ENCODE measurements at regions not wholly inside any gene's neighbourhood (a gene's known extent, or its start where the extent isn't known, plus 50 kb on each side); places are given as distances from the start of the nearest gene placed in this dataset.
"Not testable (repeated sequence)": the region's sequence is repeated elsewhere in the genome, so short reads cannot be mapped to it uniquely, and the experiment has no call there.

- DNase-seq, result no peak
These were observed 105.4 kb downstream of the TTC8 start for GRCh38 chr14:88929656-88930436.

DNA sequence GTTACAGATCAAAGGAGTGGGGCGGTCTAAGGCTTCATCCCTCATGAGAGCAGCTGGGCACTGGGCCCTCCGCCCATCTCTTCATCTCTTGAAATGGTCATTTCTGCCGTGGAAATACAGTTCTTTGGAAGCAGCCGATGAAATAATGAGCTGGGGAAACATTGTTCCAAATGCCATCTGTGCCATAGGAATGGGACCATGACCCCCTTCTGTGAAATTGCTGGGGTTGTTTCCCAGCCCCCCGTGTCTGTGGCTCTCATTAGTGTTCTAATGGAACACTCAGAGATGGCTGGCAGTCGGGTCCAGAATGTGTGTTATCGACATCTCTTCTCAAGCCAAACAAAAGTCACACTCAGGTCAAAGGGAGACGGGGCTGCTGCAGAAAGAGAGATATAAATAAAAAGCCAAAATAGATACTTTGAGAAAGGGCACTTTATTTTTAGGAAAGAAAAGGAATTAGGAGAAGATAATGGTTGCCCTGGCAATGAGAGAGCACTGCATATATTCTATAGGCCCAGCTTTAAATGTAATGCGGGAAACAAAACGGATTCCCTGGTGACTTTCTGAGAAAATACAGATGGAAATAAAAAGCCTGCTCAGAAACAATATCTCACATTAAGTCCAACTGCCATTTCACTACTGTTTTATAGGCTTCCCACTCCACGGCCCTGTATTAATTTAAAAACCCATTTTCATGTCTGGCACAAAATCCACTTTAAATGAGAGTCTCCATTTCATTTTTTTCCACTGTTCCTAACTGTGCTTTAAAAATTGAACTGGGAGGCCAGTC, 107.1 kb downstream of the TTC8 start:
- DNase-seq, result no peak

DNA sequence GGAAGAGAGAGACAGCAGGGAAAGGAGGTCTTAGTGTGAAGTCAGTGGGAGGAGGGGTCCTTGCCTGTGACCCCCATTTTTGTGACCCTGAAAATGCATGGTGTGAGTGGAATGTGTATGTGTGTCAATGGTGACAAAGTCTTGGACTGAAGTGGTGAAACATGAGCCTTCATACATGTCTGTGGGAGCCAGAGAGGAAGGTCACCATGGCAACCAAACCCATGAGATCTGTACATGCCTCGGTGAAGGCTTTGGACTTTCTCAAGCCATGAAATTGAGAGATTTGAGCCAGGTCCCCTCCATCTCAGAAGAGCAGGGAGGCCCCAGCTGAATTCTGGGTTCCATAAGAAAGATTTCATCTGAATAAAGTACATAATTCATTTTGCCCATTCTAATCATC, 108.7 kb downstream of the TTC8 start:
- no peak for DNase-seq

DNA sequence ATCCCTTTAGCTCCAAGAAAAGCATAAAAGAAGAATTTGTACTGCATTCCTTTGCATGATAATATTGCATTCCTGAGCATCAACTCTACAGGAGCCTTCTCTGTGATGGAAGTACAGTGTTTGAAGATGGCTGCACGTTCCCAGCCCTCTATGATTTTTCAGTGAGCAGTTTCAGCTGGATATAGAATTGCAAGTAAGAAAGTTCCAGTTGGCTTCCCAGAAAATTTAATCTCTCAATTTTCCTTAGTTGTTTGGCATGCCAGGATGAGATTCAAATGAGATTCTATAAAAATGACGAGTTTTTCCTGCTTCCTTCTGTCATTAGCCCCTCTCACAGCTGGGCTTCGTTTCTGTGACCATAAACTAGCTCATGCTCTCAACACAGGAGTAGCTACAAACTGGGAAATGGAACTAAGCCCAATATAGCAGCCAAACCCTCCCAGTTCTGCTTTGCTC, 109.9 kb downstream of the TTC8 start:
- DNase-seq, result no peak

GRCh38 chr14:88935083-88935482, 110.6 kb downstream of the TTC8 start:
- no peak for DNase-seq

- DNase-seq, result no peak
These were observed 113.3 kb downstream of the TTC8 start for GRCh38 chr14:88937706-88938105.

GRCh38 chr14:88940671-88941070, 116.2 kb downstream of the TTC8 start:
- no peak for DNase-seq

GRCh38 chr14:88941414-88941813, 117.0 kb downstream of the TTC8 start:
- no peak for DNase-seq

- no peak for DNase-seq
These were observed 123.5 kb downstream of the TTC8 start for GRCh38 chr14:88947646-88948598.

GRCh38 chr14:88950069-88950468, 125.6 kb downstream of the TTC8 start:
- no peak for DNase-seq

- DNase-seq, result no peak
These were observed 126.9 kb downstream of the TTC8 start for GRCh38 chr14:88951370-88951769.

GRCh38 chr14:88952901-88953300, 128.4 kb downstream of the TTC8 start:
- DNase-seq, result no peak

GRCh38 chr14:88955455-88955854, 131.0 kb downstream of the TTC8 start:
- DNase-seq, result no peak

- DNase-seq, result no peak
These were observed 136.0 kb downstream of the TTC8 start for GRCh38 chr14:88960496-88960895.

DNA sequence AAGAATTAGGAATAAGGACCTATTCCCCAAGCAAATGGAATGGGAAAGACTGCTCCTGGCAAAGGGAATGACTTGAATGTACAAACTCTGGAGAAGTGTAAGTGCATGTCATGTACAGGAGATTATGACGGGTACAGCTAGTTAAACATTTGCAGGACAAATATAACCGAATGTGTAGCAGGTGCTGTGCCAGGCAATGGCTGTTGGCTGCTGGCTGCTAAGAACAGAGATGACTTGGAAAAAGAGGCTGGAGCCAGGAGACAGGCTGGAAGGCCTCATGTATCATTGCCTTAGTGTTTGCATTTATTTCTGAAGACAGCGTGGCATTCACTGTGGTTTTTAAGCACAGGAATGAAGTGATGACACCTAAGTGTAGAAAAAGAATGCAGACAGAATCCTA, 136.8 kb downstream of the TTC8 start:
- no peak for DNase-seq

GRCh38 chr14:88962356-88962755, 137.9 kb downstream of the TTC8 start:
- DNase-seq, result no peak

DNA sequence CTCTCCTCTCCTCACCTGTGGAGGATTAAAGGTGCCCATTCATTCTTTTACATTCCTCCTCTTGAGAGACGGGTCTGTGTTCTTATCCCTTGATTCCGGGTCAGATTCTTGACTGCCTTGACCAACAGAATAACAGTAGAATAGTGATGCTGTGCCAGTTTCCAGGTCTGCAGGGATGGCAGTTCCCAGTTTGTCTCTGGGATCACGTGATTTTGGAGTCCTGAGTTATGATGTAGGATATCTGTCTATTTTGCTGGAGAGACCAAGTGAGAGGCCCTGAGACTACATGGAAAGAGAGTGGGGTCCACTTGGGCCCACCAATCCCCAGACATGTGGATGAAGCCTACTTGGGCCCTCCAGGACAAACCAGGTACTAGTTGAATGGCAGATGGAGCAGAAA, 142.8 kb downstream of the TTC8 start:
- no peak for DNase-seq

DNA sequence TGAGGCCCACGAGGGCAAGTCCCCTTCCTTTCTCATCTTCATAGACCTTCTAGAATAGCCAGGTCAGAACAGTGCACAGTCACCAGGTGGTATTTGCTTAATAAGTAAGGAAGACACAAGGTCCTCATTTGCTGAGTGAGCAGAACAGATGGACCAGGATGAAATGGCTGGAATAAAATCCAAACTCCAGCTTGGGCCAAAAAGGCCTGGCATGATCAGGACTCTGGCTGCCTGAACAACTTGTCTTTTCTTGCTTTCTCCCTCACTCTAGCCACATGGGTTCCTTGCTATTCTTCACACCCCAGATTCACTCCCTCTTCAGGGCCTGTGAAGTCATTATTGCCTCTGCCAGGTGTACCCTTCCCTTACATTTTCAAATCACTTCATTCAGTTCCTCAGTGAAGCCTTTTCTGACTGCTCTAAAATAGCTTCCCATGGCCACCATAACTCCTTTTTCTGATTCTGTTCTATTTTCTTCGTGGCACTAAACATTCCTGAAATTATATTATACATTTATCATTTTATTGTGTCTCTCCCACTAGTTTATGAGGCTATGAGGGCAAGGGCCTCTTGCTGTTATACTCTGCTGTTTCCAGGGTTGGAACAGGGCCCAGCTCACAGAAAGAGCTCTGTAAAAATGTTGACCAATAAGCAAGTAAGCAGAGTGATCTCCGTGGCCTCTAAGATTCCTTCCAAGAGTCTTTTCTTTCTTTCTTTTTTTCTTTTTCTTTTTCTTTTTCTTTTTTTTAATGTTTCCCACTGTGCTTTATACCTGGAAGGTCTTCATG, 150.8 kb downstream of the TTC8 start:
- DNase-seq, result no peak

DNA sequence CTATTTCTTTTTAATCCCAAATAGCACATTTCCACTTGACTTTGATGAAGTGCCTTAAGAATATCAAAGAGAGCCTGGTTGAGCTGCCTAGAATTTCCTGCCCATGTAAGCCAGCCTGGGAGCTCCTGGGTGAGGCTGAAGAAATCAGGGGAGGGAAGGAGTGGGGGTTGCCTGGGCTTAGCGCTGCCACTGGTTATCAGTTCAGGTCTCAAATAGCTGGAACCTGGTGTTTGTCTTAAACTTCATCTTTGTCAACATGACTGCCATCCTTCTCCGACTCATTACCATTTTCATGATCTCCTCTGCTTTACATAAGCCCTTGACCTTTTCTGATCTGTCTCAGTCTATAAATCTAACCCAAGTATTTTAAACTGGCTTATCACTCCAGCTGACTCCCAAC, 151.5 kb downstream of the TTC8 start:
- no peak for DNase-seq

DNA sequence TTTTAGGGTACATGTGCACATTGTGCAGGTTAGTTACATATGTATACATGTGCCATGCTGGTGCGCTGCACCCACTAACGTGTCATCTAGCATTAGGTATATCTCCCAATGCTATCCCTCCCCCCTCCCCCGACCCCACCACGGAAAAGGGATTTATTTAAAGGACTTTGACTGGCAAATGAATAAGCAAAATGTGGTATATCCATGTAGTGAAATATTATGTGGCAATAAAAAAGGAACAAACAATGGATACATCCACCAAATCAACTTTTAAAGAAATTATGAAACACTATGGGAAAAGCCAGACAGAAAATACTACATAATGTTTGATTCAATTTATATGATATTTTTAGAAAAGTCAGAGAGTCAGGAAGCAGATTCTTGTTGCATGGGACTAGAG, 156.5 kb downstream of the TTC8 start:
- not testable (repeated sequence) for DNase-seq

DNA sequence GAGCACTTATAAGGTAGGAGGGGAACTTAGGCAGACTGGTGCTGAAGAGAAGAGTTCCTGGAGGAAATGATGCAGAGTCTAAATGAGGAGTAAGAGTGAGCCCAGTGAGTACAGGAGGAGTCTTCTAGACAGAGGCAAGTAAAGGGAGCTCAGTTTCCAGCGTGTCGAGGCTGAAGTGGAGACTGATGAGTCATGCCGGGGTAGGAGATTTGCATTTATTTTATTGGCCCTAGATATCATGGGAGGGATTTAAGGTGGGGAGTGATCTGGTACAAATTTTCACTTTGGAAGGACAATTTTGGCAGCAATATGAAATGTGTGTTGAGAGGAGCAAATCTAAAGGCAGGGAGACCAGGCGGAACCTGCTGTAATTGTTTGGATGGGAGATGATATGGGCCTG, 157.5 kb downstream of the TTC8 start:
- no peak for DNase-seq

GRCh38 chr14:88983755-88984154, 159.3 kb downstream of the TTC8 start:
- DNase-seq, result no peak

Data from stimulated activated CD4-positive, alpha-beta T cell treated with anti-CD3 and anti-CD28 coated beads, Interleukin-2, amount 100 ng/mL, for 24 hours (primary cell).